ENCODE measurements at regions not wholly inside any gene's neighbourhood (a gene's known extent, or its start where the extent isn't known, plus 50 kb on each side); places are given as distances from the start of the nearest gene placed in this dataset.

DNA sequence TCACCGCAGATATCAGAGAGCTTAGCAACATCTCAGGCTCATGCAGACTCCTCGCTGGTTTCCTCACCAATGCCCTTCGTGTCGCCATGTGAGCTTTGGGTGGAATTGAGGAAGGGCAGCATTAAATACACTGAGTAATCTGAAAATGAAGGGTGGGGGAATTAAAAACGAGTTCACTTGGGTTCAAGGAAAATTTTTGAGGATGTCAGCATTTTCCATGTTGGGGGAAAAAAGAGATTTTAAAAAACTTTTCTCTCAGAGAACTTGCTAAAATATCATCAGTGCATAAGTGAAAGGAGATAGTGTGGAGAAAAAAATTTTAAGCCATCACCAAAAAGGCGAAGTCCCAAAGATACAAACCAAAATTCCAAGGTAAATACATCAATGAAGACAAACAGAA, 359.3 kb downstream of the KCNRG start:
- TF ChIP-seq, protein P1, sequence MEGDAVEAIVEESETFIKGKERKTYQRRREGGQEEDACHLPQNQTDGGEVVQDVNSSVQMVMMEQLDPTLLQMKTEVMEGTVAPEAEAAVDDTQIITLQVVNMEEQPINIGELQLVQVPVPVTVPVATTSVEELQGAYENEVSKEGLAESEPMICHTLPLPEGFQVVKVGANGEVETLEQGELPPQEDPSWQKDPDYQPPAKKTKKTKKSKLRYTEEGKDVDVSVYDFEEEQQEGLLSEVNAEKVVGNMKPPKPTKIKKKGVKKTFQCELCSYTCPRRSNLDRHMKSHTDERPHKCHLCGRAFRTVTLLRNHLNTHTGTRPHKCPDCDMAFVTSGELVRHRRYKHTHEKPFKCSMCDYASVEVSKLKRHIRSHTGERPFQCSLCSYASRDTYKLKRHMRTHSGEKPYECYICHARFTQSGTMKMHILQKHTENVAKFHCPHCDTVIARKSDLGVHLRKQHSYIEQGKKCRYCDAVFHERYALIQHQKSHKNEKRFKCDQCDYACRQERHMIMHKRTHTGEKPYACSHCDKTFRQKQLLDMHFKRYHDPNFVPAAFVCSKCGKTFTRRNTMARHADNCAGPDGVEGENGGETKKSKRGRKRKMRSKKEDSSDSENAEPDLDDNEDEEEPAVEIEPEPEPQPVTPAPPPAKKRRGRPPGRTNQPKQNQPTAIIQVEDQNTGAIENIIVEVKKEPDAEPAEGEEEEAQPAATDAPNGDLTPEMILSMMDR (IDR thresholded peaks at IDR 0.05): no peak
- TF ChIP-seq POLR2A (IDR thresholded peaks at IDR 0.05): no peak
